Mesendoderm (in vitro differentiated cells): ENCODE measurements at regions not wholly inside any gene's neighbourhood (a gene's known extent, or its start where the extent isn't known, plus 50 kb on each side); places are given as distances from the start of the nearest gene placed in this dataset.

ENCODE experiments used
- DNase-seq: peaks from one replicate; pipeline ENCODE4 v3.0.0; 2013
- H2AK5ac ChIP-seq: 2 replicates; pipeline ENCODE4 v1.6.1; 2013; ENCODE audit warnings: low read length, inconsistent platforms
- H2BK120ac ChIP-seq: 2 replicates; pipeline ENCODE4 v1.6.1; 2013; ENCODE audit warnings: low read depth, mild to moderate bottlenecking, low read length, moderate library complexity, mixed read lengths
- H2BK15ac ChIP-seq: replicated peaks from 2 replicates; pipeline ENCODE4 v1.6.1; 2013; ENCODE audit warnings: low read depth, mild to moderate bottlenecking, moderate library complexity
- H2BK5ac ChIP-seq: 2 replicates; pipeline ENCODE4 v1.6.1; 2013; ENCODE audit warnings: low read length, inconsistent platforms
- H3K18ac ChIP-seq: 2 replicates; pipeline ENCODE4 v1.6.1; 2013; ENCODE audit warnings: mild to moderate bottlenecking, low read length, mixed read lengths
- H3K23ac ChIP-seq: one replicate; pipeline ENCODE4 v1.6.1; 2013; ENCODE audit warnings: low read length
- H3K27ac ChIP-seq: 2 replicates; pipeline ENCODE4 v1.5.1; 2013; ENCODE audit warnings: low read depth, mild to moderate bottlenecking, inconsistent platforms, low read length, moderate library complexity
- H3K27me3 ChIP-seq: 2 replicates; pipeline ENCODE4 v1.6.1; 2013; ENCODE audit warnings: low read length, control low read depth, mild to moderate bottlenecking, inconsistent platforms; ENCODE audit not compliant: insufficient read depth, poor library complexity
- H3K36me3 ChIP-seq: 2 replicates; pipeline ENCODE4 v1.6.1; 2013; ENCODE audit warnings: low read length, inconsistent platforms; ENCODE audit not compliant: control insufficient read depth, insufficient read depth
- H3K4ac ChIP-seq: one replicate; pipeline ENCODE4 v1.6.1; 2013; ENCODE audit warnings: low read depth, mild to moderate bottlenecking, low read length, moderate library complexity
- H3K4me1 ChIP-seq: 2 replicates; pipeline ENCODE4 v1.6.1; 2013; ENCODE audit warnings: low read depth, low read length, inconsistent platforms; ENCODE audit not compliant: control insufficient read depth
- H3K4me2 ChIP-seq: 2 replicates; pipeline ENCODE4 v1.6.1; 2013; ENCODE audit warnings: low read length
- H3K4me3 ChIP-seq: 2 replicates; pipeline ENCODE4 v1.5.1; 2013; ENCODE audit warnings: mild to moderate bottlenecking, low read length
- H3K56ac ChIP-seq: one replicate; pipeline ENCODE4 v1.6.1; 2013; ENCODE audit warnings: low read length
- H3K79me1 ChIP-seq: 2 replicates; pipeline ENCODE4 v1.6.1; 2013; ENCODE audit warnings: low read length, inconsistent platforms
- H3K79me2 ChIP-seq: 2 replicates; pipeline ENCODE4 v1.6.1; 2013; ENCODE audit warnings: mild to moderate bottlenecking, low read length; ENCODE audit not compliant: control insufficient read depth, insufficient read depth
- H3K9ac ChIP-seq: 2 replicates; pipeline ENCODE4 v1.6.1; 2013; ENCODE audit warnings: low read length, inconsistent platforms
- H4K5ac ChIP-seq: one replicate; pipeline ENCODE4 v1.6.1; 2013; ENCODE audit warnings: low read length
- H4K8ac ChIP-seq: one replicate; pipeline ENCODE4 v1.6.1; 2013; ENCODE audit warnings: low read depth, mild to moderate bottlenecking, control low read depth, low read length, moderate library complexity
- whole genome bisulfite sequencing: extraction: QIAGEN DNeasy Blood & Tissue Kit; methylation state at CpG from one replicate; pipeline ENCODE4 v1.1.7; 2013; ENCODE audit warnings: low lambda C conversion rate, missing lambda C conversion rate; ENCODE audit not compliant: insufficient coverage; ENCODE audit errors: extremely low coverage; 5-methylcytosine and 5-hydroxymethylcytosine counted together

- Histone ChIP-seq H3K4me1 (no peaks in the 10 kb centered on the region), H2AK5ac (no peak overlapping the region), H3K79me2 (no peaks in the 10 kb centered on the region), H2BK120ac (no peak overlapping the region), H3K4me2 (no peak overlapping the region), H3K4ac (no peak overlapping the region), H2BK15ac (no peak overlapping the region), H3K79me1 (no peaks in the 10 kb centered on the region), H3K27ac (no peak overlapping the region), H3K36me3 (no peaks in the 10 kb centered on the region), H3K23ac (no peak overlapping the region), H3K27me3 (no peaks in the 10 kb centered on the region), H4K8ac (no peak overlapping the region), H3K18ac (no peak overlapping the region), H3K4me3 (no peak overlapping the region), H2BK5ac (no peak overlapping the region), H3K56ac (no peak overlapping the region), H3K9ac (no peak overlapping the region), H4K5ac (no peak overlapping the region)
- WGBS, result no CpG with 5 or more reads among the region's 4 CpGs
- no peak for DNase-seq
Observed at GRCh38 chr16:79998143-79998542, 397.6 kb upstream of the MAF start.

DNA sequence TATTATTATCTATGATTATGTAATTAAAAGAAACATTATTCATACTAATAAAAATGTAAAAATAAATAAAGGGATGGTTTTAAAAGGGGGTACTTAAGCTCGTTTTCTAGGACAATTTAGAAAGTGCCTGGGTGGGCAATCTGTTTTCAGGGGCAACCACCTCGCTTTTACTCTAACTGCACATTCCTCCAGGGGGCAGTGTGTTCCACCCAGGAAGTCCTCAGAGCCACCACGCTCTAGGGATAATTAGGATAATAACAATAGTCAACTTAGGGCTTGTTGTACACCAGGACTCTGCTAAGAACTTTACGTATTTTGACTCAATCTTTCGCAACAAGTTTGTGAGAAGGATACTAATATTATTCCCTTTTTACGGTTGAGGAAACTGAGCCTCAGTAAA lies 396.7 kb upstream of the MAF start:
- WGBS, result no CpG with 5 or more reads among the region's 6 CpGs
- H3K4me1 ChIP-seq, result no peaks in the 10 kb centered on the region
- DNase-seq, result peak; percentile 44
- no peaks in the 10 kb centered on the region for H3K79me1 ChIP-seq
- no peak overlapping the region for H2AK5ac ChIP-seq
- no peak overlapping the region for H4K5ac ChIP-seq
- no peaks in the 10 kb centered on the region for H3K79me2 ChIP-seq
- no peak overlapping the region for H3K4me3 ChIP-seq
- H3K4ac ChIP-seq, result no peak overlapping the region
- no peak overlapping the region for H4K8ac ChIP-seq
- H3K27ac ChIP-seq, result no peak overlapping the region
- no peak overlapping the region for H2BK5ac ChIP-seq
- no peak overlapping the region for H3K56ac ChIP-seq
- H3K9ac ChIP-seq, result no peak overlapping the region
- H3K18ac ChIP-seq, result no peak overlapping the region
- H3K4me2 ChIP-seq, result no peak overlapping the region
- no peaks in the 10 kb centered on the region for H3K27me3 ChIP-seq
- H2BK120ac ChIP-seq, result no peak overlapping the region
- H2BK15ac ChIP-seq, result no peak overlapping the region
- no peaks in the 10 kb centered on the region for H3K36me3 ChIP-seq
- H3K23ac ChIP-seq, result no peak overlapping the region

DNA sequence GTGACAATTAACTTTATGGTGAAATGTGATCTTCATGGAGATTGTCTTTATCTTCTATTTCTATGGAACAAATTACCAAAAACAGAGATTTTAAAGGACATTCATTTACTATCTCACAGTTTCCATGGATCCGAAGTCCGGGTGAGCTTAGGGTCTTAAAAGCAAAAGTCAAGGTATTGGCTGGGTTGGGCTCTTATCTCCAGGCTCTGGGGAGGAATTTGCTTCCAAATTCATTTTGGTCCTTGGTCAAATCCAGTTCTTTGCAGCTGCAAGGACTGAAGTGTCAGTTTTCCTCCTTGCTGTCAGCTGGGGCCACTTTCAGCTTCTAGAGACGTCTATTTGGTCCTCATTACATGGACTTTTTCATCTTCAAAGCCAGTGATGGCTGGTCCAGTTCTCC lies 395.8 kb upstream of the MAF start:
- Histone ChIP-seq H3K56ac (no peak overlapping the region), H4K5ac (no peak overlapping the region), H3K27ac (no peak overlapping the region), H3K4me1 (no peaks in the 10 kb centered on the region), H2BK15ac (no peak overlapping the region), H2BK5ac (no peak overlapping the region), H3K4me2 (no peak overlapping the region), H4K8ac (no peak overlapping the region), H3K36me3 (no peaks in the 10 kb centered on the region), H3K9ac (no peak overlapping the region), H3K4ac (no peak overlapping the region), H3K23ac (no peak overlapping the region), H2AK5ac (no peak overlapping the region), H3K4me3 (no peak overlapping the region), H3K79me2 (no peaks in the 10 kb centered on the region), H3K18ac (no peak overlapping the region), H3K27me3 (no peaks in the 10 kb centered on the region), H3K79me1 (no peaks in the 10 kb centered on the region), H2BK120ac (no peak overlapping the region)
- no CpG with 5 or more reads among the region's 3 CpGs for WGBS
- DNase-seq, result no peak

DNA sequence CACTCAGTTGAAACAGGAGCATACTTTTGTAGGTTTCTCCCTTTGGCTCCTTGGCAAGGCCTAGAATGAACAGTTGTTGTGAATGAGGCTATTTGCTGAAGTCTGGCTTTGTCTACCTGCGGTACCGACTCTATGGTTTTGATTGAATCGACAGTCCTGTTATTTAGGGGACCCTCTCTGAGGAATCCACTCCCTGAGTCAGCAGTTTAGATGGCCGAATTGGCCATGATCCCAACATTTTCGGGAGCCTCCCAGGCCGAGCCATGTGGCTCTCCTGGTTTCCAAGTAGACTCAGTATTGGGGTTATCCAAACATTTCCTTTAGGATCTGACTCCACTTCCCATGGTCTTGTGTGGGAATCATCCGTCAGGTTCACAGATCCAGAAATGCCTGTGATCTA lies 394.8 kb upstream of the MAF start:
- Histone ChIP-seq H3K36me3 (no peaks in the 10 kb centered on the region), H3K4me3 (no peak overlapping the region), H3K9ac (no peak overlapping the region), H2BK120ac (no peak overlapping the region), H3K27me3 (no peaks in the 10 kb centered on the region), H3K4ac (no peak overlapping the region), H3K79me1 (no peaks in the 10 kb centered on the region), H3K4me1 (no peaks in the 10 kb centered on the region), H4K5ac (no peak overlapping the region), H3K18ac (no peak overlapping the region), H3K23ac (no peak overlapping the region), H4K8ac (no peak overlapping the region), H3K79me2 (no peaks in the 10 kb centered on the region), H2BK5ac (no peak overlapping the region), H2AK5ac (no peak overlapping the region), H3K27ac (no peak overlapping the region), H3K56ac (no peak overlapping the region), H2BK15ac (no peak overlapping the region), H3K4me2 (no peak overlapping the region)
- DNase-seq, result no peak
- no CpG with 5 or more reads among the region's 7 CpGs for WGBS

DNA sequence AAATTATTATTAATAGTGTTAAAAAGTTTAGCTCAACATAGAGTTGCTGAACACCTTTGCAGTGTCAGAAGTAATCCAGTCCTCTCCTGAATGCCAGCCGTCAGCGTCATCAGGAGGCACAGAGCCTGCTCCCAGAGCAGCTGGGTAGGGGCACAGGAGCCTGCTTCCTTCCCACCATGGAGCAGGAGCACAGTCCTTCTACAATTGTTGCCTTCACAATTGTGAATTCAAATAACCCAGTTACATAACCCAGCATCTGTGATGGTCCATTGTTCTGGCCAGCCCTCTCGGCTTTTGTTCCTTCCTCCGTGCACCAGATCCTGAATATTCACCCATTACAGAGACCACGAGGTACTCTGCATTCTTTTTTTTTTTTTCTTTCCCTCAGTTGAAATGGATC lies 393.9 kb upstream of the MAF start:
- Histone ChIP-seq H2BK15ac (no peak overlapping the region), H3K4me3 (no peak overlapping the region), H2AK5ac (no peak overlapping the region), H3K36me3 (no peaks in the 10 kb centered on the region), H3K56ac (no peak overlapping the region), H3K4me1 (no peaks in the 10 kb centered on the region), H2BK120ac (no peak overlapping the region), H4K8ac (no peak overlapping the region), H3K27ac (no peak overlapping the region), H4K5ac (no peak overlapping the region), H3K27me3 (no peaks in the 10 kb centered on the region), H3K4me2 (no peak overlapping the region), H2BK5ac (no peak overlapping the region), H3K9ac (no peak overlapping the region), H3K4ac (no peak overlapping the region), H3K79me2 (no peaks in the 10 kb centered on the region), H3K23ac (no peak overlapping the region), H3K18ac (no peak overlapping the region), H3K79me1 (no peaks in the 10 kb centered on the region)
- no CpG with 5 or more reads among the region's 5 CpGs for WGBS
- DNase-seq, result no peak

GRCh38 chr16:79993629-79994209 lies 393.2 kb upstream of the MAF start:
- no peak overlapping the region for H3K56ac ChIP-seq
- H2AK5ac ChIP-seq, result no peak overlapping the region
- no CpG with 5 or more reads among the region's 5 CpGs for WGBS
- no peak overlapping the region for H3K18ac ChIP-seq
- no peaks in the 10 kb centered on the region for H3K27me3 ChIP-seq
- H3K36me3 ChIP-seq, result no peaks in the 10 kb centered on the region
- H4K8ac ChIP-seq, result no peak overlapping the region
- no peaks in the 10 kb centered on the region for H3K79me1 ChIP-seq
- no peaks in the 10 kb centered on the region for H3K4me1 ChIP-seq
- no peak for DNase-seq
- H4K5ac ChIP-seq, result no peak overlapping the region
- no peak overlapping the region for H3K4ac ChIP-seq
- no peak overlapping the region for H2BK5ac ChIP-seq
- H3K79me2 ChIP-seq, result no peaks in the 10 kb centered on the region
- no peak overlapping the region for H3K9ac ChIP-seq
- H2BK15ac ChIP-seq, result no peak overlapping the region
- H3K4me3 ChIP-seq, result no peak overlapping the region
- no peak overlapping the region for H2BK120ac ChIP-seq
- no peak overlapping the region for H3K23ac ChIP-seq
- H3K27ac ChIP-seq, result no peak overlapping the region
- H3K4me2 ChIP-seq, result no peak overlapping the region
